Kidney (tissue), 13 donors: ENCODE measurements at regions not wholly inside any gene's neighbourhood (a gene's known extent, or its start where the extent isn't known, plus 50 kb on each side); places are given as distances from the start of the nearest gene placed in this dataset.

Experiments
- DNase-seq, 5 donors: peaks; one replicate each; pipeline ENCODE4 v3.0.0-alpha.2; 2013 to 2020
- FAIRE-seq: peaks from 2 replicates; lab custom pipeline; 2012; peaks lifted over from hg19 to GRCh38; lab: Jason Lieb, UNC
- H3K27ac ChIP-seq, 2 donors: one replicate each; pipeline ENCODE4 v1.7.0; 2013; ENCODE audit warnings: low read depth in 2 of 2, low read length in 2 of 2, inconsistent platforms in 1 of 2
- H3K27me3 ChIP-seq: one replicate; pipeline ENCODE4 v1.7.1; 2013; ENCODE audit warnings: low read length, inconsistent platforms; ENCODE audit not compliant: control insufficient read depth, insufficient read depth
- H3K36me3 ChIP-seq, 3 donors: one replicate each; pipeline versions ENCODE4 v1.7.0 to v1.7.1; 2013; ENCODE audit warnings: low read length in 3 of 3, control low read depth in 1 of 3, inconsistent platforms in 1 of 3; ENCODE audit not compliant: insufficient read depth in 3 of 3, control insufficient read depth in 2 of 3
- H3K4me1 ChIP-seq, 3 donors: one replicate each; pipeline versions ENCODE4 v1.7.0 to v1.7.1; 2013; ENCODE audit warnings: low read length in 3 of 3, inconsistent platforms in 1 of 3, low read depth in 1 of 3; ENCODE audit not compliant: control insufficient read depth in 2 of 3, insufficient read depth in 2 of 3
- H3K4me3 ChIP-seq, 3 donors: one replicate each; pipeline versions ENCODE4 v1.7.0 to v1.8.1; 2013; ENCODE audit warnings: low read length in 3 of 3, control low read depth in 1 of 3, inconsistent platforms in 1 of 3
- H3K9ac ChIP-seq, 3 donors: one replicate each; pipeline versions ENCODE4 v1.7.0 to v1.7.1; 2013; ENCODE audit warnings: low read length in 3 of 3, control low read depth in 1 of 3, inconsistent platforms in 1 of 3
- H3K9me3 ChIP-seq, 3 donors: one replicate each; pipeline versions ENCODE4 v1.7.0 to v1.7.1; 2013; ENCODE audit warnings: low read length in 3 of 3, control low read depth in 1 of 3, inconsistent platforms in 1 of 3; ENCODE audit not compliant: control insufficient read depth in 2 of 3, insufficient read depth in 1 of 3
- CTCF ChIP-seq: IDR thresholded peaks from 3 replicates; pipeline ENCODE4 v1.5.1; 2012; ENCODE audit warnings: mild to moderate bottlenecking, moderate library complexity, borderline replicate concordance; ENCODE audit not compliant: insufficient read depth; ENCODE audit errors: extremely low read depth
- intact Hi-C: fragments of 100-400 bp; cut with DNase I; formaldehyde crosslinking; loops from one replicate; pipeline ENCODE4 v1.11.1; 2022
- donor health status: control.
- donor health status: control.
- donor health status: control.
- donor health status: control.
- donor health status: control.
- donor health status: DM: yes; HTN: yes; CAD: no.
- donor health status: Normal renal cell carcinoma (clear cell type).

GRCh38 chr12:87150969-87151662 lies 878.1 kb downstream of the C12orf50 start:
- TF ChIP-seq CTCF = no peak
- Histone ChIP-seq H3K27me3 (no peaks in the 10 kb centered on the region), H3K36me3 (no peaks in the 10 kb centered on the region), H3K4me1 (no peaks in the 10 kb centered on the region), H3K9me3 (no peaks in the 10 kb centered on the region), H3K4me3 (no peak overlapping the region), H3K27ac (no peak overlapping the region), H3K9ac (no peak overlapping the region)
- DNase-seq (peak in 1 of 5 donors; percentile 36), FAIRE-seq (no peak)
- intact Hi-C loops = no loop called here

- Histone ChIP-seq H3K27ac (no peak overlapping the region), H3K4me3 (no peak overlapping the region), H3K9ac (no peak overlapping the region), H3K9me3 (no peaks in the 10 kb centered on the region), H3K4me1 (no peaks in the 10 kb centered on the region), H3K27me3 (no peaks in the 10 kb centered on the region), H3K36me3 (no peaks in the 10 kb centered on the region)
- no peak for TF ChIP-seq CTCF
- FAIRE-seq (no peak), DNase-seq (no peak)
- intact Hi-C loops = no loop called here
Measured at GRCh38 chr12:87142342-87142741, 886.2 kb upstream of the MGAT4C start.

GRCh38 chr12:87141091-87141490 lies 884.9 kb upstream of the MGAT4C start:
- H3K27me3 ChIP-seq = no peaks in the 10 kb centered on the region
- H3K36me3 ChIP-seq = no peaks in the 10 kb centered on the region
- no peak overlapping the region for H3K9ac ChIP-seq
- intact Hi-C loops = no loop called here
- H3K4me3 ChIP-seq = no peak overlapping the region
- H3K27ac ChIP-seq = no peak overlapping the region
- no peaks in the 10 kb centered on the region for H3K4me1 ChIP-seq
- no peaks in the 10 kb centered on the region for H3K9me3 ChIP-seq
- TF ChIP-seq CTCF = no peak
- DNase-seq (no peak), FAIRE-seq (no peak)

- Histone ChIP-seq H3K27me3 (no peaks in the 10 kb centered on the region), H3K9me3 (no peaks in the 10 kb centered on the region), H3K4me3 (no peak overlapping the region), H3K27ac (no peak overlapping the region), H3K4me1 (no peaks in the 10 kb centered on the region), H3K9ac (no peak overlapping the region), H3K36me3 (no peaks in the 10 kb centered on the region)
- FAIRE-seq = no peak
- no peak for TF ChIP-seq CTCF
- no peak for DNase-seq
- intact Hi-C loops = no loop called here
Measured at GRCh38 chr12:87140262-87140661, 884.1 kb upstream of the MGAT4C start.
